GM23338 (cell line): ENCODE measurements at regions not wholly inside any gene's neighbourhood (a gene's known extent, or its start where the extent isn't known, plus 50 kb on each side); places are given as distances from the start of the nearest gene placed in this dataset.

Source experiments
- ATAC-seq: fragments of 200-7000 bp; cut with Tn5 transposase; 3 replicates; pipeline ENCODE4 v1.9.1; 2020
- DNase-seq: peaks from one replicate; pipeline ENCODE4 v3.0.0-alpha.2; 2015; ENCODE audit warnings: low spot score
- H2AFZ ChIP-seq: fragments of 200-600 bp; sonication (generic); 2 replicates; pipeline ENCODE4 v1.8.0; 2016; ENCODE audit warnings: antibody characterized with exemption, mild to moderate bottlenecking, moderate library complexity
- H3F3A ChIP-seq: fragments of 200-600 bp; sonication (generic); replicated peaks from 2 replicates; pipeline ENCODE4 v1.8.0; 2017; ENCODE audit warnings: antibody characterized with exemption, mixed run types, low read depth
- H3K27ac ChIP-seq: fragments of 200-600 bp; sonication (generic); 2 replicates; pipeline ENCODE4 v1.6.1; 2016; ENCODE audit warnings: low read depth
- H3K27me3 ChIP-seq: fragments of 200-600 bp; sonication (generic); 2 replicates; pipeline ENCODE4 v1.8.0; 2016; ENCODE audit warnings: mild to moderate bottlenecking, mixed run types, moderate library complexity; ENCODE audit not compliant: insufficient read depth
- H3K36me3 ChIP-seq: fragments of 200-600 bp; sonication (generic); 2 replicates; pipeline ENCODE4 v1.8.0; 2016; ENCODE audit warnings: mild to moderate bottlenecking; ENCODE audit not compliant: insufficient read depth
- H3K4me1 ChIP-seq: fragments of 200-600 bp; sonication (generic); 2 replicates; pipeline ENCODE4 v1.8.0; 2016; ENCODE audit warnings: mild to moderate bottlenecking, moderate library complexity; ENCODE audit not compliant: insufficient read depth
- H3K4me2 ChIP-seq: fragments of 200-600 bp; sonication (generic); 2 replicates; pipeline ENCODE4 v1.7.1; 2017; ENCODE audit warnings: mixed run types
- H3K4me3 ChIP-seq: fragments of 200-600 bp; sonication (generic); 2 replicates; pipeline ENCODE4 v1.6.1; 2016; ENCODE audit warnings: mixed run types
- H3K79me2 ChIP-seq: fragments of 200-600 bp; sonication (generic); replicated peaks from 2 replicates; pipeline ENCODE4 v1.8.0; 2017; ENCODE audit warnings: mild to moderate bottlenecking; ENCODE audit not compliant: insufficient read depth
- H3K9me2 ChIP-seq: fragments of 200-600 bp; sonication (generic); 2 replicates; pipeline ENCODE4 v1.8.0; 2017; ENCODE audit not compliant: insufficient read depth
- H4K20me1 ChIP-seq: fragments of 200-600 bp; sonication (generic); replicated peaks from 2 replicates; pipeline ENCODE4 v1.8.0; 2017; ENCODE audit warnings: mild to moderate bottlenecking; ENCODE audit not compliant: insufficient read depth
- H3K27ac Mint-ChIP-seq: 2 replicates; pipeline ENCODE4 v1.8.0; 2020; ENCODE audit warnings: inconsistent platforms, mild to moderate bottlenecking, moderate library complexity, mixed read lengths
- H3K27me3 Mint-ChIP-seq: 3 replicates; pipeline ENCODE4 v1.8.0; 2022; ENCODE audit warnings: low read depth, mild to moderate bottlenecking, moderate library complexity, mixed read lengths, inconsistent platforms; ENCODE audit not compliant: insufficient read depth, poor library complexity
- H3K36me3 Mint-ChIP-seq: 3 replicates; pipeline ENCODE4 v1.8.0; 2021; ENCODE audit warnings: low read depth, mild to moderate bottlenecking, inconsistent platforms, moderate library complexity, mixed read lengths
- H3K4me1 Mint-ChIP-seq: 3 replicates; pipeline ENCODE4 v1.8.0; 2020; ENCODE audit warnings: mild to moderate bottlenecking, inconsistent platforms, mixed read lengths
- H3K4me3 Mint-ChIP-seq: 3 replicates; pipeline ENCODE4 v1.8.0; 2021; ENCODE audit warnings: moderate library complexity, mild to moderate bottlenecking, inconsistent platforms, mixed read lengths
- H3K9me3 Mint-ChIP-seq: 3 replicates; pipeline ENCODE4 v1.8.0; 2020; ENCODE audit warnings: moderate library complexity, mild to moderate bottlenecking, inconsistent platforms, mixed read lengths
- CREB1 ChIP-seq: fragments of 250-450 bp; sonication (Bioruptor Pico); IDR thresholded peaks from 2 replicates; pipeline ENCODE4 v1.5.0; 2020; ENCODE audit warnings: low read depth, mild to moderate bottlenecking, moderate library complexity
- CTCF ChIP-seq, 2 experiments: fragments of 200-600 bp in 1 of 2; sonication (generic) in 1 of 2; conservative IDR thresholded peaks; 2 replicates each; pipeline versions ENCODE4 v1.5.1 to v1.6.1; 2016 to 2017; ENCODE audit warnings: antibody characterized with exemption in 2 of 2, low read depth in 2 of 2, mild to moderate bottlenecking in 2 of 2, moderate library complexity in 1 of 2
- ETS1 ChIP-seq: IDR thresholded peaks from 2 replicates; pipeline ENCODE4 v1.6.1; 2016; ENCODE audit warnings: antibody characterized with exemption
- EZH2 ChIP-seq: fragments of 200-600 bp; sonication (generic); IDR thresholded peaks from one replicate; pipeline ENCODE4 v1.8.0; 2017; ENCODE audit warnings: antibody characterized with exemption, mild to moderate bottlenecking, low read depth; ENCODE audit not compliant: unreplicated experiment
- EZH2phosphoT487 ChIP-seq: fragments of 200-600 bp; sonication (generic); IDR thresholded peaks from one replicate; pipeline ENCODE4 v1.8.1; 2018; ENCODE audit warnings: antibody characterized with exemption; ENCODE audit not compliant: unreplicated experiment
- JUNB ChIP-seq: IDR thresholded peaks from one replicate; pipeline ENCODE4 v1.6.1; 2016; ENCODE audit warnings: antibody characterized with exemption; ENCODE audit not compliant: unreplicated experiment
- NANOG ChIP-seq: IDR thresholded peaks from 2 replicates; pipeline ENCODE4 v1.6.1; 2016; ENCODE audit warnings: antibody characterized with exemption, borderline replicate concordance
- POLR2AphosphoS5 ChIP-seq: IDR thresholded peaks from 2 replicates; pipeline ENCODE4 v1.6.1; 2016; ENCODE audit warnings: antibody characterized with exemption, low read depth
- REST ChIP-seq: IDR thresholded peaks from one replicate; pipeline ENCODE4 v1.6.1; 2018; ENCODE audit warnings: antibody characterized with exemption; ENCODE audit not compliant: unreplicated experiment
- STAT1 ChIP-seq: IDR thresholded peaks from one replicate; pipeline ENCODE4 v1.6.1; 2016; ENCODE audit warnings: antibody characterized with exemption; ENCODE audit not compliant: unreplicated experiment
- ZNF114 ChIP-seq: fragments of 250-450 bp; sonication (Bioruptor Pico); IDR thresholded peaks from 2 replicates; pipeline ENCODE4 v1.5.0; 2020; ENCODE audit warnings: mild to moderate bottlenecking, moderate library complexity
- ZNF331 ChIP-seq: fragments of 250-450 bp; sonication (Bioruptor Pico); IDR thresholded peaks from 2 replicates; pipeline ENCODE4 v1.5.0; 2020; ENCODE audit warnings: low read depth, mild to moderate bottlenecking, moderate library complexity

GRCh38 chr2:11996618-11997017 is 250.2 kb downstream of the LPIN1 start:
- TF ChIP-seq CREB1 (CRISPR knock-in tag) (no peak), POLR2AphosphoS5 (no peak), ZNF331 (CRISPR knock-in tag) (no peak), NANOG (no peak), JUNB (no peak), EZH2phosphoT487 (no peak), ETS1 (no peak), REST (no peak), EZH2 (no peak)
- Histone ChIP-seq H3K4me3 (no peak overlapping the region), H3K36me3 (no peaks in the 10 kb centered on the region; the same call in 1 of the 2 replicates), H2AFZ (no peak overlapping the region), H3K4me2 (no peak overlapping the region), H4K20me1 (no peaks in the 10 kb centered on the region), H3K4me1 (no peaks in the 10 kb centered on the region), H3F3A (no peaks in the 10 kb centered on the region), H3K27me3 (no peaks in the 10 kb centered on the region), H3K9me2 (peaks cover 5% of the 10 kb centered on the region; the same call in 1 of the 2 replicates), H3K27ac (no peak overlapping the region), H3K79me2 (no peaks in the 10 kb centered on the region)
- Mint-ChIP-seq H3K4me1 (peaks cover 4% of the 10 kb centered on the region; the same call in 1 of the 3 replicates), H3K27ac (no peak overlapping the region), H3K9me3 (peaks cover 15% of the 10 kb centered on the region), H3K4me3 (no peak overlapping the region), H3K36me3 (peaks cover 9% of the 10 kb centered on the region), H3K27me3 (no peaks in the 10 kb centered on the region)
- ATAC-seq (no peak), DNase-seq (no peak)

- no peak overlapping the region for H3K4me3 Mint-ChIP-seq
- TF ChIP-seq REST: no peak
- TF ChIP-seq CTCF (conservative IDR thresholded peaks at IDR 0.05; ENCODE audit: low read depth in 2 of 2): no peak
- no peak for TF ChIP-seq NANOG
- TF ChIP-seq EZH2: no peak
- no peak for TF ChIP-seq ZNF114
- TF ChIP-seq ETS1: no peak
- TF ChIP-seq POLR2AphosphoS5: no peak
- TF ChIP-seq ZNF331 (CRISPR knock-in tag): no peak
- TF ChIP-seq CREB1 (CRISPR knock-in tag): no peak
- TF ChIP-seq EZH2phosphoT487: no peak
- no peak for TF ChIP-seq JUNB
- no peak for TF ChIP-seq STAT1
Measured at GRCh38 chr2:11997142-11997541, 250.7 kb downstream of the LPIN1 start.

More at GRCh38 chr2:11997142-11997541, 250.7 kb downstream of the LPIN1 start:
- peaks cover 4% of the 10 kb centered on the region; the same call in 1 of the 3 replicates for H3K4me1 Mint-ChIP-seq
- H3K27ac Mint-ChIP-seq: no peak overlapping the region
- no peak overlapping the region for H2AFZ ChIP-seq
- no peaks in the 10 kb centered on the region for H3K27me3 ChIP-seq
- no peak overlapping the region for H3K4me2 ChIP-seq
- H3K9me3 Mint-ChIP-seq: peaks cover 15% of the 10 kb centered on the region
- ATAC-seq (no peak), DNase-seq (no peak)
- peaks cover 5% of the 10 kb centered on the region; the same call in 1 of the 2 replicates for H3K9me2 ChIP-seq
- H3K36me3 Mint-ChIP-seq: peaks cover 9% of the 10 kb centered on the region
- H3K27me3 Mint-ChIP-seq: no peaks in the 10 kb centered on the region
- no peak overlapping the region for H3K4me3 ChIP-seq
- no peaks in the 10 kb centered on the region for H4K20me1 ChIP-seq
- H3K79me2 ChIP-seq: no peaks in the 10 kb centered on the region
- H3K4me1 ChIP-seq: no peaks in the 10 kb centered on the region
- H3K36me3 ChIP-seq: no peaks in the 10 kb centered on the region; the same call in 1 of the 2 replicates
- H3K27ac ChIP-seq: no peak overlapping the region
- no peaks in the 10 kb centered on the region for H3F3A ChIP-seq
